RWPE2 (cell line): ENCODE measurements at regions not wholly inside any gene's neighbourhood (a gene's known extent, or its start where the extent isn't known, plus 50 kb on each side); places are given as distances from the start of the nearest gene placed in this dataset.

Experiments used
- ATAC-seq: fragments of 200-7000 bp; cut with Tn5 transposase; 3 replicates; pipeline ENCODE4 v1.9.1; 2021; ENCODE audit warnings: low read depth
- DNase-seq: peaks from one replicate; pipeline ENCODE4 v3.0.0-alpha.2; 2020; ENCODE audit warnings: low spot score
- H3K27ac ChIP-seq: fragments of 450-650 bp; 2 replicates; pipeline ENCODE4 v1.5.1; 2017; ENCODE audit warnings: mild to moderate bottlenecking; ENCODE audit not compliant: poor library complexity, severe bottlenecking
- H3K27me3 ChIP-seq: fragments of 250-450 bp; sonication (Bioruptor Pico); 2 replicates; pipeline ENCODE4 v1.5.1; 2021; ENCODE audit warnings: mild to moderate bottlenecking, moderate library complexity; ENCODE audit not compliant: insufficient read depth, poor library complexity, severe bottlenecking
- H3K36me3 ChIP-seq: fragments of 250-450 bp; sonication (Bioruptor Pico); 2 replicates; pipeline ENCODE4 v1.5.1; 2020; ENCODE audit warnings: low read depth, mild to moderate bottlenecking, moderate library complexity
- H3K4me1 ChIP-seq: fragments of 250-450 bp; sonication (Bioruptor Pico); 2 replicates; pipeline ENCODE4 v1.5.1; 2021; ENCODE audit warnings: mild to moderate bottlenecking, moderate library complexity; ENCODE audit not compliant: insufficient read depth, poor library complexity, severe bottlenecking
- H3K4me3 ChIP-seq: fragments of 250-450 bp; sonication (Bioruptor Pico); 2 replicates; pipeline ENCODE4 v1.5.1; 2021; ENCODE audit warnings: mild to moderate bottlenecking, moderate library complexity; ENCODE audit not compliant: severe bottlenecking
- H3K9me3 ChIP-seq: fragments of 250-450 bp; sonication (Bioruptor Pico); 2 replicates; pipeline ENCODE4 v1.5.1; 2021; ENCODE audit warnings: mild to moderate bottlenecking, moderate library complexity; ENCODE audit not compliant: severe bottlenecking
- CTCF ChIP-seq: fragments of 450-650 bp; IDR thresholded peaks from one replicate; pipeline ENCODE4 v1.5.1; 2017; ENCODE audit warnings: mild to moderate bottlenecking, moderate library complexity; ENCODE audit not compliant: poor library complexity, severe bottlenecking

- Histone ChIP-seq H3K4me1 (peaks cover 4% of the 10 kb centered on the region), H3K9me3 (no peaks in the 10 kb centered on the region), H3K27me3 (no peaks in the 10 kb centered on the region), H3K4me3 (no peak overlapping the region), H3K27ac (no peak overlapping the region), H3K36me3 (no peaks in the 10 kb centered on the region)
- ATAC-seq = no peak
- no peak for DNase-seq
- TF ChIP-seq CTCF = no peak
Measured at GRCh38 chr3:178967177-178967532, 104.5 kb downstream of the ZMAT3 start.

GRCh38 chr3:178966299-178967176 is 105.1 kb downstream of the ZMAT3 start:
- DNase-seq (no peak), ATAC-seq (no peak)
- H3K27ac ChIP-seq = no peak overlapping the region
- TF ChIP-seq CTCF = peak; percentile 85
- no peak overlapping the region for H3K4me3 ChIP-seq
- H3K27me3 ChIP-seq = no peaks in the 10 kb centered on the region
- H3K4me1 ChIP-seq = peaks cover 4% of the 10 kb centered on the region
- no peaks in the 10 kb centered on the region for H3K9me3 ChIP-seq
- no peaks in the 10 kb centered on the region for H3K36me3 ChIP-seq

- no peak for TF ChIP-seq CTCF
- H3K36me3 ChIP-seq = no peaks in the 10 kb centered on the region
- ATAC-seq (no peak), DNase-seq (no peak)
- H3K4me3 ChIP-seq = no peak overlapping the region
- no peaks in the 10 kb centered on the region for H3K9me3 ChIP-seq
- H3K27ac ChIP-seq = no peak overlapping the region
- peaks cover 4% of the 10 kb centered on the region for H3K4me1 ChIP-seq
- H3K27me3 ChIP-seq = no peaks in the 10 kb centered on the region
Measured at GRCh38 chr3:178964551-178964950, 107.1 kb downstream of the ZMAT3 start.

GRCh38 chr3:178960918-178961317 is 110.7 kb downstream of the ZMAT3 start:
- DNase-seq (no peak), ATAC-seq (no peak)
- Histone ChIP-seq H3K4me1 (no peaks in the 10 kb centered on the region), H3K9me3 (no peaks in the 10 kb centered on the region), H3K27me3 (no peaks in the 10 kb centered on the region), H3K4me3 (no peak overlapping the region), H3K36me3 (no peaks in the 10 kb centered on the region), H3K27ac (no peak overlapping the region)
- no peak for TF ChIP-seq CTCF

GRCh38 chr3:178960181-178960580 is 111.4 kb downstream of the ZMAT3 start:
- ATAC-seq = no peak
- no peak for DNase-seq
- no peak overlapping the region for H3K27ac ChIP-seq
- H3K9me3 ChIP-seq = no peaks in the 10 kb centered on the region
- no peak for TF ChIP-seq CTCF
- H3K4me3 ChIP-seq = no peak overlapping the region
- no peaks in the 10 kb centered on the region for H3K36me3 ChIP-seq
- H3K4me1 ChIP-seq = no peaks in the 10 kb centered on the region
- no peaks in the 10 kb centered on the region for H3K27me3 ChIP-seq
